ENCODE measurements at regions not wholly inside any gene's neighbourhood (a gene's known extent, or its start where the extent isn't known, plus 50 kb on each side); places are given as distances from the start of the nearest gene placed in this dataset.
A peak's percentile ranks its signal among the peaks of the same experiment; 100 is the strongest.

DNA sequence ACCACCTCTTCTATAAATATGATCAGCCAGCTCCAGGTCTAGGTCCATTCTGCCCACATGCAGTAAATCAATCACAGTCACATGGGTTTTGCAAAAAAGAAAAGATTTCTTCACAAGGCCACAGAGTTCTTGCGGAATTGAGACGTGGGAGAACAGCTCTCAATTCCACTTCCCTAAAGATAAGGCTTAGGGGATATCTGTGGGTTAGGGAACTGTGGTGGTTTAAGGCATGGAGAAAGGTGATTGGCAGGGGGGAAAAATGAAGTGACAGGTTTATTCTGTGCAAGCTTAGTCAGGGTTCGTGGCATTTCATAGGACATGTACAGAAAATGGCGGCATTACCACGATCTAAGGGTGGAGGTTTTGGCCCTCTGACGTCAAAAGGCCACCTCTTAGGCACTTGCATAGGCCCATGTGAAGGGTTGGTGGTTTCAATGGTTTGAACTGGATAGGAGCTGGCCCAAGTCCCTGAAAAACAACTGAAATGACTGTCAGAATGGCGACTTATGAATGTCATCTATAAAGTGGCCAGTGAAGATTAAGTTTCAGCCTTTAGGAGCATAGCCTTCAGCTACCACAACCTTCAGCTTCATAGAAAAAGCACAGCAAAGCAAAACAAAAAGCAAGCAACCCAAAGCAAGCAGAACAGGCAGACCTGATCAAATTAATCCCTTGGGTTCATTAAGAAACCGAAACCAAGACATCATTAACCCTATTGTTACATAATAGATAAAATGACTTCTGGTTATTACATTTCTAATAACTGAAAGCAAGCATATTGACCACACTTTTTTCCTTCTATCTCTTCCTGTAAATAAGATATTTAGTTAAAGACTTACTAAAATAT lies 289.8 kb upstream of the SFRP2 start:
- H3K4me1 Mint-ChIP-seq (ENCODE audit: insufficient read depth, unreplicated experiment), result peaks cover 7% of the 10 kb centered on the region

DNA sequence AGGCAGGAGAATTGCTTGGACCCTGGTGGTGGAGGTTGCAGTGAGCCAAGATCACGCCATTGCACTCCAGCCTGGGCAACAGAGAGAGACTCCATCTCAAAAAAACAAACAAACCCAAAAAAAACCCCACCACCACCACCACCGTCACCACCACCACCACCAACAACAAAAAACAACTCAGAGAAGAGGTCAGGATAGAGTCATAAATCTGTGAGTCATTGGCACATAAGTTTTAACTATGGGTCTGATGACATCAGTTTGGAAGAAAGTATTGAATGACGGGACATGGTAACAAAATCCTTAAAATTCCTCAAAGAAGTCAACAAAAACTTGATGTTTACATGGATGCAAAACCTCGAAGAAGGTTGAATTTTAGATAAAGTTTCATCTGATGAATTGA lies 288.0 kb upstream of the SFRP2 start:
- H3K36me3 Mint-ChIP-seq (ENCODE audit: insufficient read depth, unreplicated experiment), result peaks cover 4% of the 10 kb centered on the region
- no peak overlapping the region for H3K27ac Mint-ChIP-seq (ENCODE audit: low read depth, unreplicated experiment)
- BruUV-seq (replicated peaks), result no TSS peak
- ChIA-PET CTCF (no interaction called here), POLR2A (no interaction called here)
- H3K9me3 Mint-ChIP-seq (ENCODE audit: unreplicated experiment), result peaks cover 8% of the 10 kb centered on the region
- no peak overlapping the region for H3K4me3 Mint-ChIP-seq (ENCODE audit: unreplicated experiment)
- TF ChIP-seq, protein P1, sequence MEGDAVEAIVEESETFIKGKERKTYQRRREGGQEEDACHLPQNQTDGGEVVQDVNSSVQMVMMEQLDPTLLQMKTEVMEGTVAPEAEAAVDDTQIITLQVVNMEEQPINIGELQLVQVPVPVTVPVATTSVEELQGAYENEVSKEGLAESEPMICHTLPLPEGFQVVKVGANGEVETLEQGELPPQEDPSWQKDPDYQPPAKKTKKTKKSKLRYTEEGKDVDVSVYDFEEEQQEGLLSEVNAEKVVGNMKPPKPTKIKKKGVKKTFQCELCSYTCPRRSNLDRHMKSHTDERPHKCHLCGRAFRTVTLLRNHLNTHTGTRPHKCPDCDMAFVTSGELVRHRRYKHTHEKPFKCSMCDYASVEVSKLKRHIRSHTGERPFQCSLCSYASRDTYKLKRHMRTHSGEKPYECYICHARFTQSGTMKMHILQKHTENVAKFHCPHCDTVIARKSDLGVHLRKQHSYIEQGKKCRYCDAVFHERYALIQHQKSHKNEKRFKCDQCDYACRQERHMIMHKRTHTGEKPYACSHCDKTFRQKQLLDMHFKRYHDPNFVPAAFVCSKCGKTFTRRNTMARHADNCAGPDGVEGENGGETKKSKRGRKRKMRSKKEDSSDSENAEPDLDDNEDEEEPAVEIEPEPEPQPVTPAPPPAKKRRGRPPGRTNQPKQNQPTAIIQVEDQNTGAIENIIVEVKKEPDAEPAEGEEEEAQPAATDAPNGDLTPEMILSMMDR (IDR thresholded peaks at IDR 0.05; ENCODE audit: unreplicated experiment), result no peak
- H3K4me1 Mint-ChIP-seq (ENCODE audit: insufficient read depth, unreplicated experiment), result peaks cover 13% of the 10 kb centered on the region
- DNase-seq (ENCODE audit: unreplicated experiment), result peak; percentile 31
- intact Hi-C loops (cut with micrococcal nuclease), result loop anchor here (10.0 kb wide), 1 partner anchor 238 kb away; no protein-coding TSS in a partner anchor
- no peaks in the 10 kb centered on the region for H3K27me3 Mint-ChIP-seq (ENCODE audit: insufficient read depth, unreplicated experiment)

More for the DNA sequence above, 289.8 kb upstream of the SFRP2 start:
- no peak overlapping the region for H3K4me3 Mint-ChIP-seq (ENCODE audit: unreplicated experiment)
- intact Hi-C loops (cut with micrococcal nuclease), result loop anchor here (10.0 kb wide), 1 partner anchor 236 kb away; no protein-coding TSS in a partner anchor
- DNase-seq (ENCODE audit: unreplicated experiment), result no peak
- no peaks in the 10 kb centered on the region for H3K36me3 Mint-ChIP-seq (ENCODE audit: insufficient read depth, unreplicated experiment)
- CTCF ChIA-PET, result interaction anchor here (0.7 kb wide), 1 partner anchor 92 kb away, joined by 3 read pairs; no protein-coding TSS in a partner anchor
- H3K27ac Mint-ChIP-seq (ENCODE audit: low read depth, unreplicated experiment), result no peak overlapping the region
- no peaks in the 10 kb centered on the region for H3K27me3 Mint-ChIP-seq (ENCODE audit: insufficient read depth, unreplicated experiment)
- no TSS peak for BruUV-seq (replicated peaks)
- no peaks in the 10 kb centered on the region for H3K9me3 Mint-ChIP-seq (ENCODE audit: unreplicated experiment)
- POLR2A ChIA-PET, result no interaction called here
- TF ChIP-seq, protein P1 (IDR thresholded peaks at IDR 0.05; ENCODE audit: unreplicated experiment), result no peak

DNA sequence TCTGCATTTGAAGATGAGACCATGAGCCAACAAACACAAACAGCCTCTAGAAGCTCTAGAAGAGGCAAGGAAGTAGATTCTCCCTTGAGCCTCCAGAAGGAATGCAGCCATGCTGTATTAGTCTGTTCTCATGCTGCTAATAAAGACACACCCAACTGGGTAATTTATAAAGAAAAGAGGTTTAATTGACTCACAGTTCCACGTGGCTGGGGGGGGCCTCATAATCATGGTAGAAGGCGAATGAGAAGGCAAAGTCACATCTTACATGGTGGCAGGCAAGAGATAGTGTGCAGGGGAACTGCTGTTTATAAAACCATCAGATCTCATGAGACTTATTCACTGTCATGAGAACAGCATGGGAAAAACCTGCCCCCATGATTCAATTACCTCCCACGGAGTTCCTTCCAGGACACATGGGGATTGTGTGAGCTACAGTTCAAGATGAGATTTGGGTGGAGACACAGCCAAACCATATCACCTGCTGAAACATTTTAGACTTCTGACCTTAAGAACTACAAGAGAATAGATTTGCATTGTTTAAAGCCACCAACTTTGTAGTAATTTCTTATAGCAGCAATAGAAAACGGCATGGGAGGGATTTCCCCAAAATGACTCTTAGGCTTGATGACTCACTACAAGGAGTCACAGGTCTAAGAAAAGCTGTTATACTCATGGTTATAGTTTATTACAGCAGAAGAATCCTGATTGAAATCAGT lies 284.4 kb upstream of the SFRP2 start:
- Mint-ChIP-seq H3K27me3 (ENCODE audit: insufficient read depth, unreplicated experiment) (no peaks in the 10 kb centered on the region), H3K4me3 (ENCODE audit: unreplicated experiment) (no peak overlapping the region), H3K27ac (ENCODE audit: low read depth, unreplicated experiment) (no peak overlapping the region), H3K4me1 (ENCODE audit: insufficient read depth, unreplicated experiment) (peaks cover 13% of the 10 kb centered on the region), H3K36me3 (ENCODE audit: insufficient read depth, unreplicated experiment) (peaks cover 4% of the 10 kb centered on the region), H3K9me3 (ENCODE audit: unreplicated experiment) (peaks cover 8% of the 10 kb centered on the region)
- ChIA-PET CTCF (interaction anchor here (0.7 kb wide), 1 partner anchor 42 kb away, joined by 3 read pairs; no protein-coding TSS in a partner anchor), POLR2A (interaction anchor here (0.5 to 1.2 kb wide), 4 partner anchors 12 to 392 kb away, joined by 4 read pairs; no protein-coding TSS in a partner anchor)
- DNase-seq (ENCODE audit: unreplicated experiment), result peak; percentile 76
- TF ChIP-seq, protein P1 (IDR thresholded peaks at IDR 0.05; ENCODE audit: unreplicated experiment), result no peak
- BruUV-seq (replicated peaks), result no TSS peak
- intact Hi-C loops (cut with micrococcal nuclease), result loop anchor here (5.0 to 10.0 kb wide), 2 partner anchors 94 to 242 kb away; no protein-coding TSS in a partner anchor

DNA sequence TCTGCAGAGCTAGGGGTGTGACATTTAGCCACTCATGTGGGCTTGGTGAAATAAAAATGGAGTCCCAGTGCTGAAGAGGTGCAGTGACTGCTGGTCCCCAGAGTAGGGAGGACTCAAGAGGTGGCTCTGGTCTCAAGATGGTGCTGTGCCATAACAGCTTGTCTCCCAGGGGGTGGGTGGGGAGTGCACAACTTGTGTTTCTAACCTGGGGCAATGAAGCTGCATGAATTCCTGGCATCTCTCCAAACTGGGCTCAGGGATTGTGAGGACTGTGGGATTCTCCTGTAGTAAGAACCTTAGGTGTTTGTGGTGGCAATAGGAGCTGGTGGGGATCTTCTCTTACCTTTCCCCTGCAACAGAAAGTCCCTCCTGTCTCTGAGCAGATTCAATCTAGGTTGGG lies 278.9 kb upstream of the SFRP2 start:
- DNase-seq (ENCODE audit: unreplicated experiment), result peak; percentile 36
- intact Hi-C loops (cut with micrococcal nuclease), result no loop called here
- Mint-ChIP-seq H3K9me3 (ENCODE audit: unreplicated experiment) (peaks cover 21% of the 10 kb centered on the region), H3K27me3 (ENCODE audit: insufficient read depth, unreplicated experiment) (no peaks in the 10 kb centered on the region), H3K27ac (ENCODE audit: low read depth, unreplicated experiment) (peak overlapping the region; percentile 36), H3K4me3 (ENCODE audit: unreplicated experiment) (no peak overlapping the region), H3K4me1 (ENCODE audit: insufficient read depth, unreplicated experiment) (peaks cover 4% of the 10 kb centered on the region), H3K36me3 (ENCODE audit: insufficient read depth, unreplicated experiment) (peaks cover 4% of the 10 kb centered on the region)
- BruUV-seq (replicated peaks), result no TSS peak
- CTCF ChIA-PET, result interaction anchor here (0.9 kb wide), 1 partner anchor 10 kb away, joined by 3 read pairs; no protein-coding TSS in a partner anchor
- TF ChIP-seq, protein P1 (IDR thresholded peaks at IDR 0.05; ENCODE audit: unreplicated experiment), result no peak
- POLR2A ChIA-PET, result no interaction called here
